GM12875 (cell line): ENCODE measurements at regions not wholly inside any gene's neighbourhood (a gene's known extent, or its start where the extent isn't known, plus 50 kb on each side); places are given as distances from the start of the nearest gene placed in this dataset.

ENCODE experiments used
- H3K4me3 ChIP-seq: one replicate; pipeline ENCODE4 v1.5.1; 2011; ENCODE audit warnings: low read depth, low read length, control low read depth
- CTCF ChIP-seq: IDR thresholded peaks from 2 replicates; pipeline ENCODE4 v1.5.1; 2011; ENCODE audit warnings: low read depth, mild to moderate bottlenecking, control low read depth, inconsistent platforms, low read length, moderate library complexity, borderline replicate concordance; ENCODE audit not compliant: insufficient read depth

- no peak overlapping the region for H3K4me3 ChIP-seq
- TF ChIP-seq CTCF: no peak
Observed at GRCh38 chr10:43760514-43760913, 111.8 kb upstream of the ZNF32 start.

- TF ChIP-seq CTCF: no peak
- H3K4me3 ChIP-seq: no peak overlapping the region
Observed at GRCh38 chr10:43759216-43759615, 110.5 kb upstream of the ZNF32 start.

GRCh38 chr10:43756341-43756740 lies 107.7 kb upstream of the ZNF32 start:
- no peak overlapping the region for H3K4me3 ChIP-seq
- TF ChIP-seq CTCF: no peak

GRCh38 chr10:43754569-43755260 lies 106.0 kb upstream of the ZNF32 start:
- TF ChIP-seq CTCF: no peak
- H3K4me3 ChIP-seq: no peak overlapping the region

- no peak overlapping the region for H3K4me3 ChIP-seq
- no peak for TF ChIP-seq CTCF
Observed at GRCh38 chr10:43753397-43754061, 104.8 kb upstream of the ZNF32 start.

- no peak for TF ChIP-seq CTCF
- no peak overlapping the region for H3K4me3 ChIP-seq
Observed at GRCh38 chr10:43752682-43753081, 104.0 kb upstream of the ZNF32 start.

GRCh38 chr10:43751646-43752045 lies 103.0 kb upstream of the ZNF32 start:
- no peak for TF ChIP-seq CTCF
- no peak overlapping the region for H3K4me3 ChIP-seq
